KMS-11 (cell line): ENCODE measurements at regions not wholly inside any gene's neighbourhood (a gene's known extent, or its start where the extent isn't known, plus 50 kb on each side); places are given as distances from the start of the nearest gene placed in this dataset.

Source experiments
- H2AFZ ChIP-seq: fragments of 200-600 bp; sonication (generic); 2 replicates; pipeline ENCODE4 v1.6.1; 2016; ENCODE audit warnings: antibody characterized with exemption, mixed run types, low read depth
- H3K27ac ChIP-seq: fragments of 200-600 bp; sonication (generic); 2 replicates; pipeline ENCODE4 v1.6.1; 2016; ENCODE audit warnings: mild to moderate bottlenecking, mixed run types
- H3K27me3 ChIP-seq: fragments of 200-600 bp; sonication (generic); 2 replicates; pipeline ENCODE4 v1.6.1; 2017; ENCODE audit warnings: mild to moderate bottlenecking, low read depth, mixed run types, moderate library complexity; ENCODE audit not compliant: insufficient read depth
- H3K36me3 ChIP-seq: fragments of 200-600 bp; sonication (generic); 2 replicates; pipeline ENCODE4 v1.6.1; 2017; ENCODE audit warnings: mild to moderate bottlenecking, mixed run types; ENCODE audit not compliant: insufficient read depth
- H3K4me1 ChIP-seq: fragments of 200-600 bp; sonication (generic); 2 replicates; pipeline ENCODE4 v1.6.1; 2016; ENCODE audit warnings: mild to moderate bottlenecking, low read depth, mixed run types; ENCODE audit not compliant: poor library complexity, severe bottlenecking
- H3K4me2 ChIP-seq: fragments of 200-600 bp; sonication (generic); 2 replicates; pipeline ENCODE4 v1.7.0; 2016; ENCODE audit warnings: mild to moderate bottlenecking, mixed run types
- H3K4me3 ChIP-seq: fragments of 200-600 bp; sonication (generic); IDR thresholded peaks from 2 replicates; pipeline ENCODE4 v1.6.1; 2017; ENCODE audit warnings: low read depth, low read length, mixed read lengths; ENCODE audit not compliant: insufficient read depth
- H3K79me2 ChIP-seq: fragments of 200-600 bp; sonication (generic); 2 replicates; pipeline ENCODE4 v1.6.1; 2016; ENCODE audit warnings: low read depth, mixed run types; ENCODE audit not compliant: insufficient read depth
- H3K9ac ChIP-seq: fragments of 200-600 bp; sonication (generic); 2 replicates; pipeline ENCODE4 v1.6.1; 2016; ENCODE audit warnings: mild to moderate bottlenecking, mixed run types
- H4K20me1 ChIP-seq: fragments of 200-600 bp; sonication (generic); 2 replicates; pipeline ENCODE4 v1.6.1; 2016; ENCODE audit warnings: mild to moderate bottlenecking, mixed run types; ENCODE audit not compliant: insufficient read depth
- CTCF ChIP-seq: fragments of 200-600 bp; sonication (generic); conservative IDR thresholded peaks from 2 replicates; pipeline ENCODE4 v1.6.1; 2017; ENCODE audit warnings: low read depth, mild to moderate bottlenecking, antibody characterized with exemption, low read length, moderate library complexity, mixed read lengths

- Histone ChIP-seq H3K4me2 (no peak overlapping the region), H3K79me2 (no peaks in the 10 kb centered on the region), H3K4me1 (no peaks in the 10 kb centered on the region), H4K20me1 (no peaks in the 10 kb centered on the region), H3K27me3 (no peaks in the 10 kb centered on the region), H3K36me3 (no peaks in the 10 kb centered on the region), H2AFZ (no peak overlapping the region), H3K4me3 (no peak overlapping the region), H3K9ac (no peak overlapping the region), H3K27ac (no peak overlapping the region)
- TF ChIP-seq CTCF: no peak
Observed at GRCh38 chr18:74023220-74023619, 124.4 kb downstream of the FBXO15 start.

- H3K9ac ChIP-seq: no peak overlapping the region
- H3K27ac ChIP-seq: no peak overlapping the region
- no peaks in the 10 kb centered on the region for H3K36me3 ChIP-seq
- TF ChIP-seq CTCF: no peak
- H3K4me1 ChIP-seq: no peaks in the 10 kb centered on the region
- no peaks in the 10 kb centered on the region for H3K79me2 ChIP-seq
- no peak overlapping the region for H3K4me2 ChIP-seq
- no peak overlapping the region for H2AFZ ChIP-seq
- no peaks in the 10 kb centered on the region for H4K20me1 ChIP-seq
- H3K27me3 ChIP-seq: no peaks in the 10 kb centered on the region
- H3K4me3 ChIP-seq: no peak overlapping the region
Observed at GRCh38 chr18:74019864-74020263, 127.8 kb downstream of the FBXO15 start.

GRCh38 chr18:74013955-74014354 lies 133.7 kb downstream of the FBXO15 start:
- H3K4me2 ChIP-seq: peak overlapping the region; percentile 8; the same call in 1 of the 2 replicates
- no peak overlapping the region for H3K27ac ChIP-seq
- H3K4me1 ChIP-seq: peaks cover 14% of the 10 kb centered on the region
- no peaks in the 10 kb centered on the region for H3K27me3 ChIP-seq
- no peak overlapping the region for H3K9ac ChIP-seq
- H3K4me3 ChIP-seq: no peak overlapping the region
- TF ChIP-seq CTCF: no peak
- H3K79me2 ChIP-seq: no peaks in the 10 kb centered on the region
- H3K36me3 ChIP-seq: no peaks in the 10 kb centered on the region
- H4K20me1 ChIP-seq: no peaks in the 10 kb centered on the region
- no peak overlapping the region for H2AFZ ChIP-seq

- no peak overlapping the region for H3K4me3 ChIP-seq
- H3K27ac ChIP-seq: no peak overlapping the region
- no peaks in the 10 kb centered on the region for H3K27me3 ChIP-seq
Observed at GRCh38 chr18:74012954-74013630, 134.5 kb downstream of the FBXO15 start.

More at GRCh38 chr18:74012954-74013630, 134.5 kb downstream of the FBXO15 start:
- Histone ChIP-seq H3K4me2 (peak overlapping the region; percentile 8; the same call in 1 of the 2 replicates), H3K9ac (no peak overlapping the region), H3K4me1 (peaks cover 14% of the 10 kb centered on the region), H3K36me3 (no peaks in the 10 kb centered on the region), H4K20me1 (no peaks in the 10 kb centered on the region), H3K79me2 (no peaks in the 10 kb centered on the region), H2AFZ (no peak overlapping the region)
- no peak for TF ChIP-seq CTCF
